Vagina (tissue), 2 donors: ENCODE measurements at regions not wholly inside any gene's neighbourhood (a gene's known extent, or its start where the extent isn't known, plus 50 kb on each side); places are given as distances from the start of the nearest gene placed in this dataset.

Source experiments
- DNase-seq, 2 donors: peaks; one replicate each; pipeline ENCODE4 v3.0.0-alpha.2; 2017; ENCODE audit errors: extremely low spot score in 2 of 2
- H3K27ac ChIP-seq: fragments of 200-600 bp; sonication (generic); one replicate; pipeline ENCODE4 v1.5.1; 2019
- H3K27me3 ChIP-seq: fragments of 200-600 bp; sonication (generic); one replicate; pipeline ENCODE4 v1.5.1; 2019
- H3K36me3 ChIP-seq, 2 donors: fragments of 200-600 bp; sonication (generic); one replicate each; pipeline ENCODE4 v1.5.1; 2017 to 2019
- H3K4me1 ChIP-seq: fragments of 200-600 bp; sonication (generic); one replicate; pipeline ENCODE4 v1.5.1; 2019
- H3K4me3 ChIP-seq, 2 donors: fragments of 200-600 bp; sonication (generic); 1 replicate in 1 of 2; 2 replicates in 1 of 2; pipeline ENCODE4 v1.5.1; 2016 to 2019
- H3K9me3 ChIP-seq: fragments of 200-600 bp; sonication (generic); one replicate; pipeline ENCODE4 v1.5.1; 2019
- CTCF ChIP-seq, 3 experiments: fragments of 450-650 bp in 2 of 3; fragments of 200-600 bp in 1 of 3; sonication (generic) in 1 of 3; IDR thresholded peaks; one replicate each; pipeline ENCODE4 v1.5.1; 2017 to 2019; ENCODE audit warnings: antibody characterized with exemption in 3 of 3, mild to moderate bottlenecking in 2 of 3, moderate library complexity in 2 of 3
- POLR2A ChIP-seq, 2 donors: fragments of 450-650 bp; IDR thresholded peaks; one replicate each; pipeline ENCODE4 v1.6.1; 2017; ENCODE audit warnings: antibody characterized with exemption in 2 of 2, mild to moderate bottlenecking in 2 of 2, moderate library complexity in 2 of 2
- POLR2AphosphoS5 ChIP-seq, 2 donors: sonication (generic); formaldehyde crosslinking; IDR thresholded peaks; one replicate each; pipeline ENCODE4 v1.9.0; 2017; ENCODE audit warnings: antibody characterized with exemption in 2 of 2, mild to moderate bottlenecking in 2 of 2, low read depth in 1 of 2; ENCODE audit not compliant: insufficient read depth in 1 of 2
- intact Hi-C: fragments of 100-400 bp; cut with DNase I; formaldehyde crosslinking; loops from one replicate; pipeline ENCODE4 v1.15.1; 2023

DNA sequence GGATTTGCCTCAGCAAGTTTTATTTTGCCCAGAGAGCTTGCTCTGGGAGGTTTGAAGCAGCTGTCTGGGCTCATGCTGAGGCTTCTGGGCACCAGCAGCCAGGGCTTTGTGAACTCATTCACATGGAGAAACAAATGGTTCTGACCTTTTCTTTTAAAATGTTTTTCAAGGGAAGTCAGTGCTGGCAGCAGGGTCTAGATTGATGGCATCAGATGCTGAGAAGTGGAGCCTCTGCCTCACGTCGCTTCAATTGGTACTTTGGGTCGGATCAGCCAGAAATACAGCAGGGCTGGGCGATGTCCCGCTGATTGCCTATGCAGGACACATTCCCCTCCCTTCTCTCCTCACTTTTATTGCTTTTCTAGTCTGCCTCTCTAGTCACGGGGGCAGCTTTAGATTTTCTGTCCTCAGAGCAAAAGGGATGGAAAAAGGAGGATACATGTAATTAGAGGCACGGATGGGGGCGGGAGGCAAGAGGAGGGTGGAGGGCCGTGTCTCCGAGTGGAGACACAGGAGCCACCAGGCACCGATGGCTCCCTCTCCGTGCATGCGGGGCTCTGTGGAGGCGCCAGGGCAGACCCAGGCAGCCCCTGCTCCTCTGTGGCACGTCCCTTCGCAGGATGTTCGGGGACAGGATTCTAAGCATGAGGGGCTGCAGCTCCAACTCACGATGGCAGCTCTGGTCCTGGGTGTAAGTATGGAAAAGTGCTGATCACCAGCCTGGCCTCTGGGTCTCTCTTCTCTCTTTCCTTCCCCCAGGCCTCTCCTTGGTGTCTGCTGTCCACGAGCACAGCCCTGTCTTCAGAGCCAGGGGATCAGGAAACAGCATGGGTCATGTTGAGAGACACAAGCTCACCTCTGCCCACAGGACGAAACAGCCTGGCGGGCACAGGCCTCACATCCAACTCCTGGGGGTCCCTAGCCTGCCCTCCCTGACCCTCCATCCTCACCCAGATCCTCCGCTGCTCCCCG, 116.1 kb downstream of the FAM43A start:
- peaks cover 4% of the 10 kb centered on the region for H3K27me3 ChIP-seq
- TF ChIP-seq POLR2A (IDR thresholded peaks at IDR 0.05) (no peak), CTCF (IDR thresholded peaks at IDR 0.05) (no peak), POLR2AphosphoS5 (IDR thresholded peaks at IDR 0.05; ENCODE audit: insufficient read depth in 1 of 2, low read depth in 1 of 2) (no peak)
- H3K4me1 ChIP-seq, result peaks cover 13% of the 10 kb centered on the region
- H3K27ac ChIP-seq, result peak overlapping the region; percentile 22
- H3K9me3 ChIP-seq, result no peaks in the 10 kb centered on the region
- no peak for DNase-seq
- intact Hi-C loops, result no loop called here
- no peaks in the 10 kb centered on the region for H3K36me3 ChIP-seq
- no peak overlapping the region for H3K4me3 ChIP-seq

- peaks cover 4% of the 10 kb centered on the region for H3K27me3 ChIP-seq
- no peak overlapping the region for H3K27ac ChIP-seq
- TF ChIP-seq POLR2A (IDR thresholded peaks at IDR 0.05), result no peak
- no peak for TF ChIP-seq POLR2AphosphoS5 (IDR thresholded peaks at IDR 0.05; ENCODE audit: insufficient read depth in 1 of 2, low read depth in 1 of 2)
- no peak for TF ChIP-seq CTCF (IDR thresholded peaks at IDR 0.05)
- H3K36me3 ChIP-seq, result no peaks in the 10 kb centered on the region
- H3K9me3 ChIP-seq, result no peaks in the 10 kb centered on the region
- DNase-seq, result no peak
- peaks cover 13% of the 10 kb centered on the region for H3K4me1 ChIP-seq
- intact Hi-C loops, result no loop called here
- no peak overlapping the region for H3K4me3 ChIP-seq
These were observed 119.1 kb downstream of the FAM43A start for GRCh38 chr3:194804796-194805195.

DNA sequence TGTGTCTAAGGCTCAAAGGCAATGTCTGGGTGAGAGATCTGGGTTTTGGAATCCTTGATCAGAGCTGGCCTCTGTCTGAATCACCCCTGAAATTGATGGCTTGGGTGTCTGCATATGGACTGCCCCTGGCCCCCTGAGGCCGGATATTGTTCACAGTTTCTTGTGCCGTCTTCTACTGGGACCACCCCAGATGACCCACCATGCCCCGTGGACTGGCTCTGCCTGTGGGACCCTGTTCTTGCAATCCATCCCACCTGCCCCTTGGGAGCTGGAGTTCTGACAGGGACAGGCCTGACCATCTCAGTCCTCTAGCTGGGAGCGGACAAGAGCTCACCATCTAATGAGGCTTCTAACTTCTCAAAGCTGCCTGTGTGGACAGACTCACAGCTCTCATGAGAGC, 119.9 kb downstream of the FAM43A start:
- H3K4me1 ChIP-seq, result peaks cover 13% of the 10 kb centered on the region
- no peak overlapping the region for H3K27ac ChIP-seq
- peaks cover 4% of the 10 kb centered on the region for H3K27me3 ChIP-seq
- no peaks in the 10 kb centered on the region for H3K36me3 ChIP-seq
- TF ChIP-seq POLR2AphosphoS5 (IDR thresholded peaks at IDR 0.05; ENCODE audit: insufficient read depth in 1 of 2, low read depth in 1 of 2), result no peak
- no peak for TF ChIP-seq CTCF (IDR thresholded peaks at IDR 0.05)
- TF ChIP-seq POLR2A (IDR thresholded peaks at IDR 0.05), result no peak
- DNase-seq, result no peak
- no peaks in the 10 kb centered on the region for H3K9me3 ChIP-seq
- H3K4me3 ChIP-seq, result no peak overlapping the region
- intact Hi-C loops, result no loop called here

- Histone ChIP-seq H3K27me3 (peaks cover 4% of the 10 kb centered on the region), H3K9me3 (no peaks in the 10 kb centered on the region), H3K4me3 (no peak overlapping the region), H3K27ac (no peak overlapping the region), H3K4me1 (peaks cover 8% of the 10 kb centered on the region), H3K36me3 (no peaks in the 10 kb centered on the region)
- TF ChIP-seq POLR2AphosphoS5 (IDR thresholded peaks at IDR 0.05; ENCODE audit: insufficient read depth in 1 of 2, low read depth in 1 of 2), result no peak
- no peak for TF ChIP-seq POLR2A (IDR thresholded peaks at IDR 0.05)
- DNase-seq, result no peak
- intact Hi-C loops, result no loop called here
These were observed 121.4 kb downstream of the FAM43A start for GRCh38 chr3:194806991-194807630.

GRCh38 chr3:194808640-194809097, 123.0 kb downstream of the FAM43A start:
- intact Hi-C loops, result no loop called here
- Histone ChIP-seq H3K27me3 (peaks cover 4% of the 10 kb centered on the region), H3K27ac (no peak overlapping the region), H3K4me1 (peaks cover 6% of the 10 kb centered on the region), H3K36me3 (no peaks in the 10 kb centered on the region), H3K9me3 (no peaks in the 10 kb centered on the region), H3K4me3 (no peak overlapping the region)
- TF ChIP-seq POLR2A (IDR thresholded peaks at IDR 0.05), result no peak
- no peak for TF ChIP-seq POLR2AphosphoS5 (IDR thresholded peaks at IDR 0.05; ENCODE audit: insufficient read depth in 1 of 2, low read depth in 1 of 2)
- no peak for TF ChIP-seq CTCF (IDR thresholded peaks at IDR 0.05)
- no peak for DNase-seq
